ENCODE measurements at regions not wholly inside any gene's neighbourhood (a gene's known extent, or its start where the extent isn't known, plus 50 kb on each side); places are given as distances from the start of the nearest gene placed in this dataset.

- intact Hi-C loops (cut with DNase I), result no loop called here
- H3K27me3 ChIP-seq, result no peaks in the 10 kb centered on the region
- H3K4me3 ChIP-seq, result no peak overlapping the region
- no peaks in the 10 kb centered on the region for H3K36me3 ChIP-seq
- WGBS, 3 donors, result 70 to 78% (median 73%) methylated on average over 5 of the region's 5 CpGs
- no peaks in the 10 kb centered on the region for H3K4me1 ChIP-seq (ENCODE audit: insufficient read depth)
- TF ChIP-seq POLR2A (IDR thresholded peaks at IDR 0.05) (no peak), CTCF (IDR thresholded peaks at IDR 0.05) (no peak), EP300 (IDR thresholded peaks at IDR 0.05) (no peak)
- peaks cover 0 to 5% of the 10 kb centered on the region in 2 donors for H3K9me3 ChIP-seq
- no peak overlapping the region for H3K27ac ChIP-seq
- DNase-seq, result no peak
Measured at GRCh38 chr2:22801970-22802369, 583.0 kb upstream of the KLHL29 start.

GRCh38 chr2:22807872-22808271, 577.1 kb upstream of the KLHL29 start:
- Histone ChIP-seq H3K27ac (no peak overlapping the region), H3K4me3 (no peak overlapping the region), H3K36me3 (no peaks in the 10 kb centered on the region), H3K27me3 (no peaks in the 10 kb centered on the region), H3K9me3 (peaks cover 0 to 7% of the 10 kb centered on the region in 2 donors), H3K4me1 (ENCODE audit: insufficient read depth) (no peaks in the 10 kb centered on the region)
- intact Hi-C loops (cut with DNase I), result no loop called here
- TF ChIP-seq EP300 (IDR thresholded peaks at IDR 0.05) (no peak), CTCF (IDR thresholded peaks at IDR 0.05) (no peak), POLR2A (IDR thresholded peaks at IDR 0.05) (no peak)
- DNase-seq, result no peak

- intact Hi-C loops (cut with DNase I), result no loop called here
- 52 to 68% (median 67%) methylated on average over 2 of the region's 2 CpGs for WGBS, 3 donors
- Histone ChIP-seq H3K27me3 (no peaks in the 10 kb centered on the region), H3K4me1 (ENCODE audit: insufficient read depth) (no peaks in the 10 kb centered on the region), H3K27ac (no peak overlapping the region), H3K36me3 (no peaks in the 10 kb centered on the region), H3K9me3 (peaks cover 0 to 7% of the 10 kb centered on the region in 2 donors), H3K4me3 (no peak overlapping the region)
- DNase-seq, result no peak
- no peak for TF ChIP-seq EP300 (IDR thresholded peaks at IDR 0.05)
- TF ChIP-seq POLR2A (IDR thresholded peaks at IDR 0.05), result no peak
- TF ChIP-seq CTCF (IDR thresholded peaks at IDR 0.05), result no peak
Measured at GRCh38 chr2:22810602-22811001, 574.4 kb upstream of the KLHL29 start.

GRCh38 chr2:22812065-22812680, 572.8 kb upstream of the KLHL29 start:
- WGBS, 3 donors, result 53 to 60% (median 53%) methylated on average over 2 of the region's 2 CpGs
- DNase-seq, result no peak
- intact Hi-C loops (cut with DNase I), result no loop called here
- no peaks in the 10 kb centered on the region for H3K4me1 ChIP-seq (ENCODE audit: insufficient read depth)
- H3K4me3 ChIP-seq, result no peak overlapping the region
- TF ChIP-seq EP300 (IDR thresholded peaks at IDR 0.05), result no peak
- TF ChIP-seq POLR2A (IDR thresholded peaks at IDR 0.05), result no peak
- no peak for TF ChIP-seq CTCF (IDR thresholded peaks at IDR 0.05)
- no peaks in the 10 kb centered on the region for H3K27me3 ChIP-seq
- no peaks in the 10 kb centered on the region for H3K36me3 ChIP-seq
- H3K9me3 ChIP-seq, result no peaks in the 10 kb centered on the region
- no peak overlapping the region for H3K27ac ChIP-seq

Data from ovary (tissue), 7 donors.